ENCODE measurements at regions not wholly inside any gene's neighbourhood (a gene's known extent, or its start where the extent isn't known, plus 50 kb on each side); places are given as distances from the start of the nearest gene placed in this dataset.
A peak's percentile ranks its signal among the peaks of the same experiment; 100 is the strongest.
"Not testable (repeated sequence)": the region's sequence is repeated elsewhere in the genome, so short reads cannot be mapped to it uniquely, and the experiment has no call there.

DNA sequence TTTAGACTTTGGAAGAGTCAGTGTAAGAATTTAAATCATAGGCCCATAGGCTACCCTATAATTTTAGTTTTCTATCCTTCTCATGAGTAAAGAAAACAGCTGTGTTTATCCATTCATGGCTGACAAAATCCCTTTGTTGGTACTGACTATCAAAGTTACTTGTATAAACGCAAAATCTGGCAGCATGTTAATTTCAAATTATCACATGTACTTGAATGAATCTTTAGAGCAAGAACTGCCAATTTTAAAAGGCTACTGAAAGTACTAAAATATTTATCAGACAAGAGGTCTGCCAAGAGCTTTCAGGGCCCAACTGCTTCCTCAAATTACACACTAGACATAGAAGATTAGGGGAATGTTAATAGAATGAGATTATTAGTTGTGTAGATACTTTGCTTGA lies 66.6 kb downstream of the MYL12B start:
- DNase-seq: no peak

DNA sequence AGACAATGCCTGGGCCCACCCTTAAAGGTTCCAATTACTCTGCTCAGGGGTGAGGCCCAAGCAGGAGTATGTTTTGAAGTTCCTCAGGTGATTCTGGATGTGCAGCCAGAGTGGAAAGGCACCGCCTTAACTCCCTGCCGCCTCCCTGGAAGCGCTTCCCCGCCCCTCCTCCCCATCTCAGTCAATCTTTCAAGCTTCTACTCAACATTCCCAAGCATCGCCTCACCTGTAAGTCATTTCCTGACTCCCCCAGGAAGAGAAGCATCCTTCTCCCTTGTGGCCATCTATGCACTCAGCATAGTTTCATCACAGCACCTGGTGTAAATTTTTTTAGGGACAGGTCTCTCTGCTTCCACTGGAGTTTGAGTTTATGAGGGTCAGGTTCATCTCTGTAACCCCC lies 67.5 kb downstream of the MYL12B start:
- DNase-seq: peak; percentile 33

- no peak for DNase-seq
Observed at GRCh38 chr18:3329872-3330271, 67.9 kb downstream of the MYL12B start.

DNA sequence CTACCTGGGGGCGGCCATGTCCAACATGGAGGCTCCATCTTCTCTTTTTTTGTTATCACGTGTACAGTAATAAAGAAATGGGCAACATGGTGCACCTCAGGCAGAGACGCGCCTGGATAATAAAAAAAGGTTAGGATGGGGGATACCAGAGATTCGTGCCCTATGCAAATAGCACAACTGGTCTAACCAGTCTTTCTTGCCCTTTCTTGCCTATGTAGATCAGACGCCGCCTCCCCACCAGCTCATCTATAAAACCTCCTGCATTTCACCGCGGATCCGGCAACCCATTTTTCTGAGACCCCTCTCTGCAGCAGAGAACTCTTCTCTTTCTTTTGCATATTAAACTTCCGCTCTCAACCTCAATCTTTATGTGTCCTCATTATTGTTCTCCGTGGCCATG lies 68.7 kb downstream of the MYL12B start:
- DNase-seq: no peak

DNA sequence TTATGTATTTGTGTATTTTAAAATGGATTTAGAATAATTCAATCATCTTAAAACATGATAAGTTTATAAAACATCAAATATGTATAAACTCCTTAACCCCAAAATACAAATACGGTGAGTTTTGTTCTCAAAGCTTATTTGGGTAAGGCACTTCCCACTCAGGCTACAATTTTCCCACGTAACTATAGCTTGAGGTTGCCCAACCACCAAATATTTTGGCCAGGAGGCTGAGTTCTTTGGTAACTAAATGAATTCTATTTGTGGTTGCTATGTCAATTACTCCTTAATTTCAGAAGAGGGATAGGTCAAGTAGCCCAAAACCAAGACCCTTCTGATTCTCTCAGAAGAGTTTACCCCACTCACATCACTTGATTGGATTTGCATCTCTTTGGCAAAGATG lies 70.4 kb downstream of the MYL12B start:
- DNase-seq: no peak

GRCh38 chr18:3333056-3333720 lies 71.3 kb downstream of the MYL12B start:
- DNase-seq: no peak

GRCh38 chr18:3333721-3334386 lies 71.9 kb downstream of the MYL12B start:
- DNase-seq: no peak

GRCh38 chr18:3340015-3340681 lies 78.2 kb downstream of the MYL12B start:
- no peak for DNase-seq

DNA sequence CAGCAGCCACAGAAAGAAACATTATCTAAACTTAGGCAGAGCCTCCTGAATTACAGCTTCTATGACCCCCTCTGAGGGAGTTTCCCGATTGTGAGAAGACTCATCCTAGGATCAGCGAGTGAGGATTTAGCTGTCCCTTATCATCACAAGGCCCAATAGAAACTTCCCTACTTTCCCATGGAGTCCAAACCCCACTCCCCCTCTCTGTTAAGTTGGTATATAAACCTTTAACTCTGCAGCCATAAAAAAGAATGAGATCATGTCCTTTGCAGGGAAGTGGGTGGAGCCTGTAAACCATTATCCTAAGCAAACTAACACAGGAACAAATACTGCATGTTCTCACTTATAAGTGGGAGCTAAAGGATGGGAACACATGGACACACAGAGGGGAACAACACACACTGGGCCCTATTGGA lies 78.8 kb downstream of the MYL12B start:
- DNase-seq: no peak

DNA sequence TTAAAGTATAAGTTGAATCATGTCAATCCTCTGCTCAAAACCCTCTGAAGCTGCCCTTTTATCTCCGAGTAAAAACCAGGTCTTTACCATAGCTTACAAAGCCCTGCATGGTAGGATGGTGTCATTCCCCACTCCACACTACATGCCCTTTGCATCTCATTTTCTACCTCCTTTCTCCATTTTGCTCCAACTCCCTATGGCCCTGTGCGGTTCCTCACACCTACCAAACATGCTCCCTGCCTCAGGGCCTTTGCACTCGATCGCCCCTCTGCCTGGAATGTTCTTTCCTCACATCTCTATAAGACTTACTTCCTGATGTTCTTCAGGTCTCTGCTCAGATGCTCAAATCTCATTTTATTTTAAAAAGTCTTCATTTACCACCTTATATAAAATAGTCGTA lies 80.7 kb downstream of the MYL12B start:
- no peak for DNase-seq

GRCh38 chr18:3345452-3345851 lies 83.5 kb downstream of the MYL12B start:
- no peak for DNase-seq

DNA sequence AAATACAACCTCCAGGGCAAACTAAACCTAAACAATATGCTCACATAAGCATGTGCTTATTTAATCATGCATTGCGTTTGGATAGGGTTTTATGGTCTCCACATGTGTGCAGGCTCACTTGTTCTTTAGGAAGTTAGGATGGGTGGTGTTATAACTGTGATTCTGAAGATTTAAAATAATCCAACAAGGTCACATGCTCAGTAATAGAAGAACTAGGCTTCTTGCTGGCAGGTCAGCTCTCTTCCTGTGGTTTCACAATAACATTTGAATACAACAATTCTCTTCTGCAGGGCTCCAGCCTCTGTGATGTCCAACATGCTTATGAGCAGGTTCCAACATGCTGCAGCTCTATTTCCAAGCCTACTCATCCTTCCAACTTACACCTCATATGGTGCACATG lies 84.0 kb downstream of the MYL12B start:
- no peak for DNase-seq

DNA sequence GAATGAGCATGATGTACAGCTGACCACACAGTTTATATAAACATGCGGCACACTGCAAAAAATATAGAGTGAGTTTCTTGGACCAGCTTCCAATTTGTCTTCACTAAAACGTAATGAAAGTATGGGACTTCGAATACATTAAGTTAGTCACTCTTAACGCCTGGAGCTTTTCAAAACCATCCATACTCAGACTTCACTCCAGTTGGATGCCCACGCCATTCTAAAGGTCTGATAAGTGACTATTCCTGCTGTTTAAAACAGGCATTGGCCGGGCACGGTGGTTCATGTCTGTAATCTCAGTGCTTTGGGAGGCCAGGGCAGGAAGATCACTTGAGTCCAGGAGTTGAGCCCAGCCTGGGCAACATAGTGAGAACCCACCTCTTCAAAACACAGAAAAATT lies 84.6 kb downstream of the MYL12B start:
- no peak for DNase-seq

- no peak for DNase-seq
Observed at GRCh38 chr18:3347286-3347803, 85.4 kb downstream of the MYL12B start.

DNA sequence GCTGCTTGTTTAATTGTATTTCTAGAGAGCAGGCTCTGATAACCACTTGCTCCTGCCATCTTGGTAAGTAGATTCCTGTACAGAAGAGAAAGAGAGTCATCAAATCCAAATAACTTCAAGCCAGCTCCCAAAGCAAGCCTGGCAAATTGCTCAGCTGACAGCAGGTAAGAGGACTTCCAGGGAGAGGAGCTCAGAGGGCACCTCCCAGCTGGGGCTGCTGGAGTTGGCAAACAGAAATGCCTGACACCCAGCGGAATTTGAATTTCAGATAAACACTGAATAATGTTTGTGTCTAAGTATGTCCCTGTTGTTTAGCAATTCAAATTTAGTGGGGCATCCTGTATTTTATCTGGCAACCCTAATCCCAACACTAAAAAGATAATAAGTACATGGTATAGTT lies 86.2 kb downstream of the MYL12B start:
- DNase-seq: no peak

DNA sequence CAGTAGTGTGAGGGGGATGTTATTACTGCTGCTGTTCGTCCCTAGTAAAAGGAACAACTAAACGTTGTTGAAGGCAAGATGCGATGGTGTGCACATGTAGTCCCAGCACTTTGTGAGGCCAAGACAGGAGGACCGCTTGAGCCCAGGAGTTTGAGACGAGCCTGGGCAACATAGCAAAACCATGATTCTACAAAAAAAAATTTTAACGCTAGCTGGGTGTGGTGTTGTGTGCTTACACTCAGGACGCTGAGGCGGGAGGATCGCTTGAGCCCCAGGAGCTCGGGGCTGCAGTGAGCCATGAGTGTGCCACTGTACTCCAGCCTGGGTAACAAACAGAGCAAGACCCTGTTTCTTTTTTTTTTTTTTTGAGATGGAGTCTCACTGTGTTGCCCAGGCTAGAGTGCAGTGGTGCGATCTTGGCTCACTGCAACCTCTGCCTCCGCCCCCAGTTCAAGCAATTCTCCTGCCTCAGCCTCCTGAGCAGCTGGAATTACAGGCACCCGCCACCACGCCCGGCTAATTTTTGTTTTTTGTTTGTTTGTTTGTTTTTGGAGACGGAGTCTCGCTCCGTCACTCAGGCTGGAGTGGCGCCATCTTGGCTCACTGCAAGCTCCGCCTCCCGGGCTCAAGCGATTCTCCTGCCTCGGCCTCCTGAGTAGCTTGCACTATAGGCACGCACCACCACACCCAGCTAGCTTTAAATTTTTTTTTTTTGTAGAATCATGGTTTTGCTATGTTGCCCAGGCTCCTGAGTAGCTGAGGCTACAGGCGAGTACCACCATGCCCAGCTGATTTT lies 87.3 kb downstream of the MYL12B start:
- not testable (repeated sequence) for DNase-seq

GRCh38 chr18:3350021-3350420 lies 88.1 kb downstream of the MYL12B start:
- no peak for DNase-seq

- no peak for DNase-seq
Observed at GRCh38 chr18:3350566-3351527, 88.9 kb downstream of the MYL12B start.

GRCh38 chr18:3354506-3354905 lies 92.6 kb downstream of the MYL12B start:
- no peak for DNase-seq

DNA sequence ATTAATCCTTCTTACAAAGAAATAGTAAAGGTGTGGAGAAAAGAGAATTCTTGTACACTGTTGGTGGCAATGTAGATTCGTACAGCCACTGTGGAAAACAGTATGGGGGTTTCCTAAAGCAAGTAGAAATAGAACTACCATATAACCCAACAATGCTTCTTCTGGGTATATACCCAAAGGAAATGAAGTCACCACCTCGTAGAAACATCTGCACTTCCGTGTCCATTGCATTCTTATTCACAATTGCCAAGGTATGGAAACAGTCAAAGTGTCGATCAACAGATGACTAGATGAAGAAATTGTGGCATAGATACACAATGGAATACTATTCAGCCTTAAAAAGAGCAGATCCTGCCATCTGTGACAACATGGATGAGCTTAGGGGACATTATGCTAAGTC lies 93.4 kb upstream of the TGIF1 start:
- no peak for DNase-seq

DNA sequence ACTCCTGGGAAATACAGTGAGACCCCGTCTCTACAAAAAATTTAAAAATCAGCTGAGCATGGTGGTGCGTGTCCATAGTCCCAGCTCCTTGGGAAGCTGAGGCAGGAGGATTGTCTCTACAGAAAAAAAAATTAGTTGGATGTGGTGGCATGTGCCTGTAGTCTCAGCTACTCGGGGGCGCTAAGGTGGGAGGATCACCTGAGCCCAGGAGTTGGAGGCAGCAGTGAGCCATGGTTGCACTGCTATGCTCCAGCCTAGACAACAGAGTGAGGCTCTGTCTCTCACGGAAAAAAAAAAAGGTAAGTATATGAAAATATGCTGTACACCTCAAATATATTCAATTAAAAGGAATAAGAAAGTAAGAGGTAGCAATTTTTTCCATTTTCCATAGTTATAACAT lies 92.5 kb upstream of the TGIF1 start:
- no peak for DNase-seq

- no peak for DNase-seq
Observed at GRCh38 chr18:3358310-3358709, 91.7 kb upstream of the TGIF1 start.

Data from 8988T (cell line).